ENCODE measurements at regions not wholly inside any gene's neighbourhood (a gene's known extent, or its start where the extent isn't known, plus 50 kb on each side); places are given as distances from the start of the nearest gene placed in this dataset.

DNA sequence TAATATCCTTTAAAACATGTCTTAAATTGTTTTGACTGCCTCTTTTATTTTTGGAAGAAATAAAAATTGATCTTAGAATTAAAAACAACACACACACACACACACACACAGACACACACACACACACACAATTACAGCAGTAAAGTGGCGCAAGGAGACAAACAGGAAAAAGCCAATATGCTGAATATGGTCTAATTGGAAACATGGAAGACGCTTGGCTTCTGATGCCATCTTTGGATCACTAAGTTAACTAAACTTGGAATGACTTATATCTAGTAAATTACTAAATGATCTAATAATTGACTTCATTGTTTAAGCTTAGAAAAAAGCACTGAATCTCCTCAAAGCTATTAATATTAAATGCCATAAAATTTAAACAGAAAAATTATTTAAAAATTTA is 1093.4 kb downstream of the ADGRL3 start:
- no peak for DNase-seq

DNA sequence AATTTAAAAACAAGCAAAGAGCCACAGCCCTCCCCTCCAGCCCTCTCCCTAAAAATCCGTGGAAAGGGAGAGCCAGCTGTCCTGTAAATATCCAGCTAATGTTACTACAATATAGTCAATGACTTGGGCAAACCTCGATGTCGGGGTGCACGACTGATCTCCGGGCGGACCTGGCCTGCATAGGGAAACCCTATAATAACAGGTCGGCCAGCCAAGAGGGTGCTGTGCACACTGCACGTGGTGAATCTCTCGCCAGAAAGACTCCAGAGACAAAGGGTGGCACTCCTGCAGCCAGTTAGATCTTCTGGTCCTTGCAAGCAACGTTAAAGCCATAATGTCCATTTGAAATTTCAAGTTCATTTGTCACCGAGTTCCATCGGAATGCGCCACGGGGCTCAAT is 1092.8 kb downstream of the ADGRL3 start:
- no peak for DNase-seq

GRCh38 chr4:62288808-62289541 is 1088.8 kb downstream of the ADGRL3 start:
- no peak for DNase-seq

- no peak for DNase-seq
Observed at GRCh38 chr4:62285026-62285425, 1084.9 kb downstream of the ADGRL3 start.

DNA sequence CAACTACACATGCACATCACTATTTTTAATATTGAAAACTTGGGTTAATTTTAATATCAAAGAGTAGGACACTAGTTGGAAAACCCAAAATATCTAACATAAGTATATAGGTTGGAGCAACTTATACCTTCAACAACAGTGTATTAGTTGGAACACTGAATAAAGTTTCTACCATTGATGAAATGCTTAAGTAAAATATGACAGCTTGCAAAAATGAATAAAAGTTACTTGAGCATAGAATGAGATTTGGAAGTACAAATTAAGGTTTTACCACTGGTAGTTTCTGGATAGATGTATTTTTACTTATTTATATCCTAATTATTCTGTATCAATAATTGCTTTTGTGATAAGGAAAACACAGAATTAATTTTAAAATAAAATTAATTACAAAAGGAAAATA is 1079.6 kb downstream of the ADGRL3 start:
- no peak for DNase-seq

- DNase-seq = no peak
Observed at GRCh38 chr4:62275470-62275869, 1075.3 kb downstream of the ADGRL3 start.

DNA sequence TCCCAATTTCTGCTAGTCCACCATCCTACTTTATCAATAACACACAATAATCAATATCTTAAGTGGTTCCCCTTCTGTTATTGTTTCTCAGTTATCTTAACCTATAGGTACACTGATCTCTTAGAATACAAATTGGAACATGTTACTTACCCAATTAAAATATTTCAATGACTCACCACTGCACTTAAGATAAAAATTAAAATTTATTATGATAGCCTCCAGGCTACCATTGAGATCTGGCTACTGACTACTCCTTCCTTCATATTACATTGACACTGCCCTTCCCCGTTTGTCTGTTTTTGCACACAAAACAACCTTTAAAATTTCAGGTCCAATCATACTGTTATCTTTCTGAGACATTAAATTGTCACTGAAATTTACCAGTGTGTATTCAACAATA is 1074.7 kb downstream of the ADGRL3 start:
- no peak for DNase-seq

GRCh38 chr4:62271107-62271506 is 1071.0 kb downstream of the ADGRL3 start:
- no peak for DNase-seq

DNA sequence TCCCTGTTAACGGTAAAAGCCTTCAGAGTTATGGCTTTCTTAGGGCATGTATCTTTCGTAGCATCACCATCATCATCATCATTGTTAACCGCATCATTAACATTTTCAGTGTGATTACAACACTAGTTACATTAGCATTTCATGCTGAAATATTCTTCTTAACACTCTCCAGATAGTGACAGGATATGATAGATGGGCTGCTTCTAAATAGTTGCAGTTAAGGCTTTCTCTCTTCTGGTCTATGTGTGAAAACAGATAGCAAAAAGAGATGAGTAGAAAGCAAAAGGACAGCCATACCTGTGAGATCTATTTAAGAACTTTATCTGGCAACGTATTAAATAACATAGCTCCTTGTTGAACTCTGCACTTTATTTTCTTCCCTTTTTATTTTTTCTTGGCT is 1069.8 kb downstream of the ADGRL3 start:
- no peak for DNase-seq

DNA sequence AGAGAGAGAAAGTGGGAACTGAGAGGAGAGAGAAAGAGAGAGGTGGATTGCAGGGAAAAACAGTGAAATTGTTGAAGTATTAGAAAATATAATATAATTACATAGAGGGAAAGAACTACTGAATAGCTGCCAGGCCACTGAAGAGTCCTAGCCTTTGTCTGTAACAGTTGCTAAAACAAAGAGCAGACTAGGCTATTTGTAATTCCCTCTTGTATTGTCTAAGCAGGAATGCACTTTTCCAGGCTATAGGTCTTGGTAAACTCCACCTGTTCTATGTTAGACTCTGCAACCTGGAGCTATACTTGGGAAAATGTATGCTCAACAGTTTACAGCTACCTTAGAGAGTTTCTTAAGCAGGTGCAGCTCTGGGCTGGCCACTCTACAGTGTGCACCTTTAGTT is 1063.3 kb downstream of the ADGRL3 start:
- no peak for DNase-seq

- no peak for DNase-seq
Observed at GRCh38 chr4:62262676-62263075, 1062.5 kb downstream of the ADGRL3 start.

DNA sequence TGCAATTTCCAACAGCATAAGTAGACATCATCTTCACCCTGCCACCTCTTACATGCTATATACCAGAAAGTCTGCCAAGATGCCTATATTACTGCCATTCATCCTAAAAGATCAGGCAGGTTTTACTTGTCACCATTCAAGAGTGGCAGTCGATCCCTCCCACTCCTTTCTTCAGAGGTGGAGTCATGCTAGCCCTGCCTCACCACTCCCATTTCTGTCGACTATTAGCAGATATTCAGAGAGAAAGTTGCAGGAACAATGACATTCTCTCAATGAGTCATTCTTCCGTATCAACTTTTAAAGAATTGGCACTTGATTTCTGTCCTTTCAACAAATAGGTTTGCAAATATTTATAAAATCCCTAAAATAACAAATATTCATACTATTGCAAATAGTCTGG is 1060.1 kb downstream of the ADGRL3 start:
- no peak for DNase-seq

GRCh38 chr4:62256479-62256878 is 1056.4 kb downstream of the ADGRL3 start:
- DNase-seq = no peak

GRCh38 chr4:62252728-62253127 is 1052.6 kb downstream of the ADGRL3 start:
- no peak for DNase-seq

DNA sequence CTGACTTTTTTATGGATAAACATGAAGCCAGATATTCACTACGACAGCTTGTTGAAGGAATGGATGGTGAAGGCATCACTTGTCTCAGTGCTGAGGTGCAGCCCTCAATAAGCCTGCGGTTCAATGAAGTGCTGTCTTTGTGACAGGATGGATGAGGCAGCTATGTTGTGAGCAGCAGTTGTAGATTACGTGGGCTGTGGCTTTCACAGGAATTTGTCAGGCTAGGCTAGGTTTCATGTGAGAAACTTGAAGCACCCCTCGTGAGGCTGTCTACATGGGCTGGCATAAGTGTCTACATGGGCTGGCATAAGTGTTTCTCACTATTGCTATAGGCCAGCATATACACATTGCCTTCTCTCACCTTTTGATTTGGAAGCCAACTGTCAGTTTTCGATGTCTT is 1050.0 kb downstream of the ADGRL3 start:
- no peak for DNase-seq

DNA sequence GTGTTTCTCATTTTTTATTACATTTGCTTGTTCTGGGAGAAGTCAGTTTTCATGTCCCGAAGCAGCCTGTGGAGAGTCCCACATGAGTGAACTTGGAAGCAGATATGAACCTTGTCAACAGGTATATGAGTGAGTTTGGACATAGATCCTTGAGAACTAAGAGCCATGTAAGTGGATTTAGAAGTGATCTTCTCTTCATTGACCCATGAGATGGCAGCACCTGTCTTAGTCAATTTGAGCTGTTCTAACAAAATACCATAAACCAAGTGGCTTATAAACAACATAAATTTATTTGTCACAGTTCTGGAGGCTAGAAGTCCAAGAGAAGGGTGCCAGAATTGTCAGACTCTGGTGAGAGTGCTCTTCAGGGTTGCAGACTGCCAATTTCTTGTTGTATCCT is 1043.8 kb downstream of the ADGRL3 start:
- DNase-seq = no peak

- DNase-seq = no peak
Observed at GRCh38 chr4:62235911-62236310, 1035.8 kb downstream of the ADGRL3 start.

- DNase-seq = no peak
Observed at GRCh38 chr4:62232814-62233213, 1032.7 kb downstream of the ADGRL3 start.

DNA sequence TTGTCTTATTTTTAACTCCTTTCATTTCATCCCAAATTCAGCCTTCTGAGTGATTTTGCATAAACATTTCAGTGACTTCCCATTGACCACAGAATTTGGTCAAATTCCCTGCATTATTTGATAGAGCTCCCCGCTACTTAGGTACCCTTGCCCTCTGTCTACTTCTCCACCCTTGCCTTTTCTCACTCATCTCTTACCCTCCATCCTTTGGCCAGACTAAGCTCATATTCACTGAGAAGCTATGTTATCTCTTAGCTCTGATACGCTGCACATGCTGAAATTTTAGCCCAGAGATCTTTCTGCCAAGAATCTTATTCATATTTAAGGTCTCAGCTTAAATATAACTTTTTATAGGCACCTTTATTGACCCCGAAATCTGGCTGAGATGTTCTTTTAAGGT is 1031.9 kb downstream of the ADGRL3 start:
- DNase-seq = no peak

DNA sequence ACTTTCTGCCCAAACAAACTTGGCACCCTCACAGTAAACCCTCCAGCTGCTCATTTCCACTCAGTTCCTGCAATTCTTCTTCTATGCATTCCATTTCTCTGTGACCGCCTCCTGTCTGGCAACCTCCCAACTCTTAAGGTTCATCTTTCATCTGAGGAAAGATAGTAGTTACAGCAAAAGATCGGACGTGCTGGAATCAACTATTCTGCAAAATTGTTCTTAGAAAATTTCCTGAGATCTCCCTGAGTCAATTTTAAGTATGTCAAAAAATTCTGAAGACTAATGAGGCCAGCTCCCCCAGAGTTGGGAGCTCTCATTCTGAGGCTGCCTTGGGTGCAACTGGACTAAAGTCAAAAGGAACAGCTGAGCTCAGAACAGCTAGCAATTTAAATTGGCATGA is 1026.0 kb downstream of the ADGRL3 start:
- no peak for DNase-seq

DNA sequence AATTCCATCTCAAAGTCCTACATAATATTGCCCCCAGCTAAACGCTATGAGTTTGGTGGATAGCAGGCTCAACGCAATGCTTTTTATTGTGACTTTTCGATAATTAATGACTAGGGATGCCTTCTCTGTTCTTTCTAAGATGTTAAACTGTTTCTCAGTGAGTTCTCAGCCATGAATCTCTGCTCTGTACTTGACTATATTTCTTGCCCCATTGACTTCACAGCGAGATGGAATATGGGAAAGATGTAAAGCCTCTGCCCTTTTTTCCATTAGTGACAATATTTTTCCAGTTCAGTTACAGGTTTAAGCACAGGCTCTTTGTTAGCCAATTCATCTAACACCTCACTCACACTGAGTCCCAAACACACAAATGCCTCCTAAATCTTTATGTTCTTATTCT is 1022.0 kb downstream of the ADGRL3 start:
- DNase-seq = no peak

- no peak for DNase-seq
Observed at GRCh38 chr4:62210486-62210885, 1010.4 kb downstream of the ADGRL3 start.

DNA sequence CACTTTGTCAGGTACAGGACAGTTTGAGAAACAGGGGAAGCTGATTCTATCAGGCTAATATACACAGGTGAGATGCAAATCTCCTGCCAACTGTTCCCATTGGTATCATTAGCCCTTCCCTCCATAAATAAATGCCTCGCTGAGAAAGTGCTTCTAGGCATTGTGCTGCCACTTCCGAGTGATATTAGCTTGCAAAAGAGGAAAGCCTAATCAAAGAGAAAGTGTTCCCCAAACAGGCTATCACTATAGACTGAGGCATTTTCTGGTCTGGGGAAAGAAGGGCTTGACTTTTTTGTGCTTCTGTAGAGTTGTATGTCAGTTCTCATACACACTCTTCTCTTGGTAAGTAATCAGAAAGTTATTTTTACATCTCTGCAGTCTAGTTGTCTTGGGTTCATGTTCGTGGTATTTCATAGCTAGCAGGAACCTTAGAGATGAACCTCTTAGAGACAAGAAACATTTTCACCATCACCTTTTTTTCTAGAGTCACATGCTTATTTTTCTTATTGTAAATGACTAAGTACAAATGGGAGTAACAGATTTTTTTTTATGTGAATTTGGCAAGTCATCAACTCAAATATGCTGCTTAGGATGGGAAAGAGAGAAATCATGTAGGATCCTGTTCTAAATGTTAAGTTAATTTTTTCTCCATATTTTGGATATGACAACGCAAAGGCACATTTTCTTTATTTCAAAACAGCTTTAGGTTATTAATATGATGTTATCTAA is 1009.8 kb downstream of the ADGRL3 start:
- no peak for DNase-seq

DNA sequence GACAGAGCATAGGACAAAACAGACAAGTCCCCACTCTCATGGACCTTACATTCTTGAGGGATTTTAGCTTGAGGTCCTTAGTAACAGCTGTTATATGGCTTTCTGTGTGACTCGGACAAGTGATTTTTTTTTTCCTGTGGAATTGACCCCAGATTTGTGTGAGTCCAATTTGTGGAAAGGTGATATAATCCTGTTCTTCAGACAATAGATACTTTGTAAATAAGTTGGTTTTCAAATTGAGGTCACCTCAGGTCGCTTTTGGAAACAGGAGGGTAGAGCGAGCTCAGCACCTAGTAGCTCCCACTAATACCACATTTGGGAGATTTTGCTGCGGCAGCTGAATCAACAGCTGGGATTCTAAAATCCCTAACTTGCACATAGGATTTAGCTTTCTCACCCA is 1008.8 kb downstream of the ADGRL3 start:
- DNase-seq = no peak

DNA sequence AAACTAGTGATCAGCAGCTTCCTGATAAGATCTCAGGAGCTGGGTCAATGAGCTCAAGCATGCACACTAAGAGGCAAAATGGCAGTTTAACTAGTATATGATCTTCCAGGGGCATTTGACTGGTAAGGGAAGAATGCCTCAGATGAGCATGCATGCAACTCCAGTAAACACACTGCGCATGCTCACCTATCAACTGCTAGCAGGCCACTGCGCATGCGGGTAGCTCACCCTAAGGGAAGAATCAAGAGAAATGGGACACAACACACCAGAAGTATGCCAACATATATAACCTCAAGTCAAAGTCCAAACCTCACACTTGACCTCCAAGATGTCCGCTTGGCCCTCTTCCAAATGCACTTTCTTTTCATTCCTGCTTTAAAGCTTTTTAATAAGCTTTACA is 1004.0 kb downstream of the ADGRL3 start:
- DNase-seq = no peak
